Kidney tubule cell (primary cell): ENCODE measurements at regions not wholly inside any gene's neighbourhood (a gene's known extent, or its start where the extent isn't known, plus 50 kb on each side); places are given as distances from the start of the nearest gene placed in this dataset.
"Not testable (repeated sequence)": the region's sequence is repeated elsewhere in the genome, so short reads cannot be mapped to it uniquely, and the experiment has no call there.

ENCODE experiments used
- DNase-seq: peaks from one replicate; pipeline ENCODE4 v3.0.0-alpha.2; 2018; ENCODE audit warnings: low spot score

DNA sequence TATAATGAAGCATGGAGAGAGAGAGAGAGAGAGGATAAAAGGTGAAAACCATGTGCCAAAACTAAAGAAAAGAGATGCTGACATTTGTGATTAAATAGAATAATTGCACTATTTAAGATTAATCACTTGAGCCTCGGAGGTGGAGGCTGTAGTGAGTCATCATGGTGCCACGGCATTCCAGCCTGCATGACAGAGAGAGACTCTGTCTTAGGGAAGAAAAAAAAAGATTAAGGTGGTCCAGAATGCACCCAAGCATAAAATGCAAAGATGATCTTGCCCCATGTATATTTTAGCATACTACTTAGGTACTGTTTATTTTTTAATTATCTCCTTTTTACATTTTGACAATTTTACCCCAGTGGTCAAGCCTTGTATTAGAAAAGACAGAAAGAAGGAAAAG lies 742.5 kb downstream of the SPATA31A1 start:
- DNase-seq, result peak; percentile 22

DNA sequence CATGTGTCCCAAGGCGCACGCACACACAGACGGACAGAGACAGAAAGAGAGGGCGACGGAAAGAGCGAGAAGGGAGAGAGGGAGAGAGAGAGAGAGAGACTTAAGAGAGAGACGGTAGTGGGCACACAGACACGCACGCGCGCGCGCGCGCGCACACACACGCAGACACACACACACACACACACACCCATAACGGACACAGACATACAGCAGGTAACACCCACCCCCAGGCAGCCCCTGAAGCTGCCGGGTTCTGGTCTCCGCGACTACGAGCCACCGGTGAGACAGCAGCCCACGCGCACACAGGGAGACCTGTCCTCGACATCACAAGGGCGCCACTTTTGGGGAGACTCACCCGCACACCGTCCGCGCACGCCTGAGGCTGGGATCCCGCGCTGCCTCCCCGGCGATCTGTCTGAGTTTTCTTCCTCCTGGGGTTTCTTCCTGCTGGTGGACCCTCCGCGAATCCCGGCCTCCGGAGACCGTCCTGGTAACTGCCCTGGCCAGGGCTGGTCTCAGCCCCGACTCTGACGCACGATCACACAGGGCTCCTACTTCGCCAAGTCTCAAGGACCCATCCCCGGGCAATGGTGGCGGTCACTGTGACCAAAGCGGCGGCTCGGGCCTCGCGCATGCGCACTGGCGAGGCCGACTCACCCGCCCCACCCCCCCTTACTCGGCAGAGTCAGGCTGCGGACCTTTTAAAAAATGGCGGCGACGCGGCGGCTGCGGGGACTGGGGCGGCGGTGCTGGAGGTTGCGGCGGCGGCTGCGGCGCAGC lies 750.7 kb downstream of the SPATA31A1 start:
- DNase-seq, result peak; percentile 2

DNA sequence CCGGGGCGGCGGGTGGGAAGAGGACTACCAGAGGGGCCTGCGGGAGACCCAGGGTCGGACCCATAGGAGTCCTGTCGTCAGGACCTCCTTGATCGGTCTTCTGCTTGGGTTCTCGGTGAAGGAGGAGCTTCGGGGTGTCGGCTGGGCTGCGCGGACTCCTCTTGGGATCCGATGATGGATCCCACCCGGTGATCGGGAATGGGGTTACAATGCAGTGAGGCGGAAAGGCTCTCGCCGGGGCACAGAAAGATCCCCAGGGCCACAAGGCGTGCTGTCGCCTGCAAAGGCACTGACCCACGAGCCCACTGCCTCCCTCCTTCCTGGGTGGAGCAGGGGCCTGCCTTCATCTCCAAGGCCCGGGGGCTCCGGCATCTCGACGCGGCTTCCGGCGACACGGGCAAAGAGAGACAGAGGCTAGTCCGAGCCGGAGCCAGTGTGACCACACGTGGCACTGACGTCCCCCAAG lies 751.3 kb downstream of the SPATA31A1 start:
- not testable (repeated sequence) for DNase-seq

DNA sequence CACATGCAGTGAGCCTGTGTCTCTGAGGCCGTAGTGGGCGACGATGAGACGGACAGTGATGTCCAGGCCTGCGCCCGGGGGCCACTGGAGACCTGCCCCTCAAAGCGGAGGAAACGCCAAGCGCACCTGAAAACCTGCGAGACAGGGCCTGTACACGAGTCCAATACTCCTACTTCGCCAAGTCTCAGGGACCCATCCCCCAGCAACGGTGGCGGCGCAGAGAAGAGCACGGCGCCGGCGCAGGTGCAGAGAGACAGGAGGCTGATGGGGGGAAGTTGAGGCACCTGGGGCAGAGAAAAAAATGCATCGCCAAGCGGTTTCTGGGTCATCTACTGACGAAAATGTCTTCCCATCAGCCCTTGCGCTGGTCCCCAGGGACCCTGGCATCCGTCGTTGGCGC lies 751.8 kb downstream of the SPATA31A1 start:
- not testable (repeated sequence) for DNase-seq

DNA sequence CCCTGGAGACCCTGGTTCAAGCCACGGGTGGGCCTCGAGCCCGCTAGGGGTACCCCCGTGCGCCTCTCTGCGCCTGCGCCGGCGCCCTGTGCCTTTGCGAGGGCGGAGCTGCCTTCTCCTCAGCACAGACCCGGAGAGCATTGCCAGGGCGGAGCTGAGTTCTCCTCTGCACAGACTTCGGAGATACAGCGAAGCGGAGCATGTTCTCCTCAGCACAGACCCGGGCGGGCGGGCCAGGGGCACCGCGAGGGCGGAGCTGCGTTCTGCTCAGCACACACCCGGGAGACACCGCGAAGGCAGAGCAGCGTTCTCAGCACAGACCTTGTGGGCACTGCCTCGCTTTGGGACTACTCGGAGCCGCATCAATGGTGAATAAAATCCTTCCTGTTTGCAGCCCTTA lies 753.0 kb downstream of the SPATA31A1 start:
- DNase-seq, result not testable (repeated sequence)

DNA sequence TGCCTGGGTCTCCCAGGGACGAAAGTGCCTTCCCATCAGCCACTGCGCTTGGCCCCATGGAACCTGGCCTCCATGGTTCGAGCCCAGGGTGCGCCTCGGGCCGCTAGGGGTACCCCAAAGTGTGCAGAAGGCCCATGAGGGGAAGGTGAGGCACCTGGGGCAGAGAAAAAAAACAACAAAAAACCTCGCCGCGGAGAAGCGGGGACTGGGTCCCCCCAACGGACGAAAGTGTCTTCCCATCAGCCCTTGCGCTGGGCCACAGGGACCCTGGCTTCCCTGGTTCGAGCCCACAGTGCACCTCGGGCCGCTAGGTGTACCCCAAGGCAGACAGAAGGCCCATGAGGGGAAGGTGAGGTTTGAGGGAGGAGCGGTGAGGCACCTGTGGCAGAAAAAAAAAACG lies 755.3 kb downstream of the SPATA31A1 start:
- not testable (repeated sequence) for DNase-seq

DNA sequence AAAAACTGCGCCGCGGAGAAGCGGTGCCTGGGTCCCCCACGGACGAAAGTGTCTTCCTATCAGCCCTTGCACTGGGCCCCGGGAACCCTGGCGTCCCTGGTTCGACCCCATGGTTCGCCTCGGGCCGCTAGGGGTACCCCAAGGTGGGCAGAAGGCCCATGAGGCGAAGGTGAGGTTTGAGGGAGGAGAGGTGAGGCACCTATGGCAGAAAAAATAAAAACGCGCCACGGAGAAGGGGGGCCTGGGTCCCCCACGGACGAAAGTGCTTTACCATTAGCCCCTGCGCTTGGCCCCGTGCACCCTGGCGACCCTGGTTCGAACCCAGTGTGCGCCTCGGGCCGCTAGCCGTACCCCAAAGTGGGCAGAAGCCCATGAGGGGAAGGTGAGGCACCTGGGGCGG lies 756.1 kb downstream of the SPATA31A1 start:
- not testable (repeated sequence) for DNase-seq

DNA sequence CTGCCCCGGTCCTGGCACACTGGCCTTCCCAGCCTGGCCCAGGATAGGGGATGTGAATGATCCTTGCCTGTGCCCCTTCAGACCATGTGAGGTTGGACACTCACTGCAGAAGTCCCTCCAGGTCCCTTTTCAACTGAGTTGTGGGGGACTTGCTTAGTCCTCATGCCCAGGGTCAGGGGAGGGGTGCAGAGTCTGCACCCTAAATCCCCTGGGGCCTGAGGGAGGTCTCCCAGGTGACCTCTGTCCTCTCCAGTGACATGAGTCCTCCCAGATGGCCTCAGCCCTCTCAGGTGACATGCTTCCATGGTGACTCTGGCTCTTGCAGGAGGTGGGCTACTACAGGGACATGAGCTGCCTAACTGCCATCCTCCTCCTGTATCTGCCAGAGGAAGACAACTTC lies 775.1 kb downstream of the SPATA31A1 start:
- DNase-seq, result not testable (repeated sequence)

DNA sequence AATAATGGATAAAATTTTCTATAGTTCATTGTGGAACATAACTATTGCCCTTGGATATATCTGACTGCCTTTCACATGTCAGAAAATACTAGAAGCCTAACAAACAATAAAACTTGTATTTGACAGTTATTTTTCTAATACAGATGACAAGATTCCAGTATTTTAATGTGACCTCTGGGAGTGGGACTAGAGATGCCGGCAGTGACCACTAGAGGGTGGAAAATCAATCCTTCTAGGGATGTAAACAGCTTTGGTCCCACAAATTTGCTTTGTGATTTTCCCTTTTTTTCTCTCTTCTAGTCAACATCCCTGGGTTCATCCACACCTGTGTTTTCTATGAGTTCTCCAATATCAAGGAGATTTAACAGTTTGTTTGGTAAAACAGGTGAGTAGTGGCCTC lies 813.7 kb downstream of the SPATA31A1 start:
- not testable (repeated sequence) for DNase-seq

DNA sequence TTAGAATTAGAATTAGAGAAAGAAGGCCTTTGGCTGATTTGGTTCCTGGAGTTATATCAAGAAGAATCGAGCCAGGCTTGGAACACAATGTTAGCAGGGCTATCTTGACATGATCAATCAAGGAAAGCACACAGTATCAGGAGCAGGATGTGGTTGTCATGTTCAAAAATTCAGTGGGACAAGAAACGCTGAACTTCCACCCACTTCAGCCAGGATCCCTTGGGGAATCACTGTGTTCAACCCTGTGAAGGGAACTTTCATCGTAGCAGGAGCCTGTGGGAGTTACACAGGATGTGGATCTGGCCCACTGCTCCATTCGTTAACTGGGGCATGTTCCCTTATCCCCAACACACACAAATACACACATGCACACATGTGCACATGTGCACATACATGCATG lies 817.8 kb downstream of the SPATA31A1 start:
- DNase-seq, result not testable (repeated sequence)

DNA sequence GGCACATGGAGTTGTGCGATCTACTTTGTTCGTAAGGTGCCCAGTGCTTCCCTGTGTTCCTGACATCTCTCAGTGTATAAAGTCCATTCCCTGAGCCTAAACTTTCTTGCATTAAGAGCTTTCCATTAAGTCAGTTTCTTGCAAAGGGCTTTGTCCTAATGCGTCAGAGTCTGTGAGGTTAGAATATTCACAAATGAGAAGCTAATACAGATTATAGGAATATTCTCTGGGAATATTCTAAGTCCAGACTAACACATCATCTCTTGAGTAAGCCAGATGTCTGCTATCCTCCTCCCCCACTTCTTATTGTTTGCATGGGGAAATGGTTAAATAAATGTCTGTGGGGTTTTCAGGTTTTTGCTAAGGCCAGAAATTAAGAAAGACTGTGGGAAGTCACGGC lies 818.6 kb downstream of the SPATA31A1 start:
- DNase-seq, result not testable (repeated sequence)

DNA sequence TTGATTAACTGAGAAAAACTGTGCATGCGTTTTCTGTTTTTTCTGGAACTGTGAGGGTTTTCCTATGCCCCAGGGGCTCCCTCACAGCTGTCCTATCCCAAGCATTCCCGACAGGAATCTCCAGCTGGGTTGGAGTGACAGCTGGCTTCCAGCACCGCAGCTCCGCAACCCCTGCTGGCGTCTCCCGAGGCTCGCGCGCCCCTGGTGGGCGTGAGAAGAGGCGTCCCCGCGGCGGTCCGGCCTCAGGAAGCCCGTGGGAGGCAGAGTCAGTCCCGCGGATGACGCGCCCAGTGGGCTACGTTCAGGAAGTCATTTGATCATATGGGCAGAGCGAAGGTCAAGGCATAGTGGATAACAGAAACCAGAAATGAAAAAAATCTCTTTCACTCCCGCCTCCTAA lies 821.9 kb downstream of the SPATA31A1 start:
- not testable (repeated sequence) for DNase-seq

DNA sequence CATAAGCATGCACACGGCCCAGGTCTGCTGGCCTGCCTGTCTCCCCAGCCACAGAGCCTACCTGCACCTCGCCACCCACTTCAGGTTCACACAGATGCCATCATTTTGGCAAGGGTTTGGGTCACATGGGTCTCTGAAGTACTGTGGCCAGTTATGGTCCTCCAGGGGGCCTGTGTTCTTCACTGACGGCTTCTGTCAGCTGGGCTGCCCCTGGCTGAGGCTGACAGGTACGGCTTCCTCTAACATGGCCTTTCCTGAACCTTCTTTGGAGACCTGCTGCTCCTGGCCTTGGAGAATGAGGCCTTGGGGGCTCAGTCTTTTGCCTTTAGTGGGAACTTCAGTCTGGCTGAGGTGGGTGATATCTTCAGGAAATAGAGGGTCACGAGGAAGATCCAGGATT lies 835.9 kb downstream of the SPATA31A1 start:
- not testable (repeated sequence) for DNase-seq

DNA sequence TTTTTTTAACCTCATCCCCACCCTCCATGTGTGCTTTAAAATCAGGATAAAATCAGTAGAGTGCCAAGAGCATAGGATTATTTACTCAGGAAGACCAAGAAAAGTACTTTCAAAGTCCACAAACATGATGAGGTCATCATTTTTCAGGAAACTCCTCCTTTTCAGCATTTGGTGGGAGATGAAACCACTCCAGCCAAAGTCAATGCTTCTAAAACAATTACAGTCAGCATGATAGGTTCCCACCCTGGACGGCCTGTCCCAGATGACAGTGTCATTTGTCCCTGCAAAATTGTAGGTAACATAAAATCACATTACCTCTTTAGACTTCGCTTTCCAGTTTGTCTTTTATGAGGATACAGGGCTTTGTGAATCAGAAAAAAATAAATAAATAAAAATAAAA lies 836.7 kb downstream of the SPATA31A1 start:
- DNase-seq, result not testable (repeated sequence)

DNA sequence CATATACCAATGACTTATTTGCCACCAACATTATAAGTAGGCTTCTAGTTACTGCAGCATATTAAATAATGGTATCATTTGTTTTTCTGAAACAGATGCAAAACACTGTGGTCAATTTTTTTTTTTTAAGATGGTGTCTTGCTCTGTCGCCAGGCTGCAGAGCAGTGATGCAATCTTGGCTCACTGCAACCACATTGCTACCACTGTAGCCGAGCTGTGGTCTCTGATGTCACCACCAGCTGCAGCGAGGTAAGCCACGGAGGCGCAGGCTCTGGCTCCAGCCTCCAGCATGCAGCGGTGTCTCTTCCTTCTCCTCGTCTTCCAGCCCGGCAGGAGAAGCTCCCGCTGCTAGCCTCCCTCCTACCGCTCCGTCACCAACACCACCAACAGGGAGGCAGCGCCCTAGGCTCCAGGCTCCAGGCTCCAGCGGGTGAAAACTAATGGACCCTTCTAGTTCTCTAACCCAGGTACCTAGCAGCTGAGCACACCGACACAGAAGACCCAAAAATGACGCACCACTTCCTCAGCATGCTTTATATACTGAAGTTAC lies 840.8 kb downstream of the SPATA31A1 start:
- DNase-seq, result not testable (repeated sequence)

DNA sequence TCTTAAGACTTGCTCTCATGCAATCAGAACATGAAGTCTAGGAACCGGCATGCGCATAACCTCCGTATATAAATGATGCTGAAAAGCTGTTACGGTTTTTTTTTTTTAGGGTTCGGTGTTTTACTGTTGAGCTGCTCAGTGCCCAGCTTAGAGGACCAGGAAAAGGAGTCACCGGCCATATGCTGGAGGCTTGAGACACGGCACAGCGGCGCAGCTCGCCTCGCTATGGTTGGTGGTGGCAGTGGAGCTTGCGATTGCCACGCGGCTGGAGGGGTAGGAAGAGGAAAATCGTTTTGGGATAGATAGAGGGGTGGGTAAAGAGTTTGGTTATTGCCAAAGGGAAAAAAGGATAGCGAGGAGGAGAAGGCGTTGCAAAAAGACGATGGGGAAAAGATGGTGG lies 841.3 kb downstream of the SPATA31A1 start:
- DNase-seq, result not testable (repeated sequence)

DNA sequence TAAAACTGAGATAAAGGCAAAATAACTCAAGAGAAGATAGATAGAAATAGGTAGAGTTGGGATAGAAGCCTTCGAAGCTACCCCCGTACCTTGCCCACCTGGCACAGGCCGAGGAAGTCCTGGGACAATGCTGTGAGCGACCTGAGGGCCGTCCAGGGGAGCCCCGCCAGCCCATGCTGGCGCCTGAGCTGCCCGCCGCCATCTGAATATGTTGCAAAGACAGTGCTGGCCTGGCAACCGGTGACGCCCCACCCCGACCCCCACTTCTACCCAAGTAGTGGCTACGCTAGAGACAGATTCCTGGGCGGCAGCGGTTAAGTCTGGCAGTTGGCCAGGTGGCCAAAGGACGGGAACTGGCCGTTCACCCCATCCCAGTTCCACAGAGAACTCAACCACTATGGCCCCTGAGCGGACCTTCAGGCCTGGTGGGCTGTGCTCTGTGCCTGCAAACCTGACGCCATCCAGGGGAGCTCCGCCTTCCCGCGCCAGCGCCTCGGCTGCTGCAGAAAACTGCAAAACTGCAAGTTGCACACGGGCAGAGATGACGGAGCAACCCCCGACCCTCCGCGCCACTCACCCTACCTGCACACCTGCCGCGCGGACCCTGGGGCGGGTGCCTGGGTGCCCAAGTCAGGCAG lies 866.2 kb downstream of the SPATA31A1 start:
- DNase-seq, result not testable (repeated sequence)

DNA sequence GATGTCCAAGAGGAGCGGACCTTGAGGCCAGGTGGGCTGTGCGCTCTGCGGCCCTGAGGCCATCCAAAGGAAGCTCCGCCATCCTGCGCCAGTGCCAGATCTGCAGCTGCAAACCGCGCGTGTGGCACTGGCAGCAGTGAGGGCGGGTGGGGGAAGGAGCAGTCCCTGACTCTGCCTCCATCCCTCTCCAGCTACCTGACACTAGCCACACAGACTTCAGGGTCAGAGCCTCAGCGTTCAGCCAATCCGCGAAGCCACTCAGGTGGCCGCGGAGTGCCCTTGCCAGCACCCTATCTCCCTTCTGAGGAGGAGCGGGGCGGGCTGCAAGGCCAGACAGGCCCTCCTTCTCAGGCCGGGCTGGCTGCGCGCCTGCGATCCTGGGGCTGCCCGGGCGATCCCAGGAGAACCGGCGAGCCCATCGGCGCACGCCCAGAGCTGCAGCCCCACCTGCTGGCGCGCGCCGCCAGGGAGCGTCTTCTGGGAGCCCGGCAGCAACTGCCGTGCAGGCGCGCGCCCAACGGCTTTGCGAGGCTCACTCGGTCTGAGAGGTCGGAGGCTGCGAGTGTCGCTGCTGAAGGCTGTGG lies 867.2 kb downstream of the SPATA31A1 start:
- not testable (repeated sequence) for DNase-seq

DNA sequence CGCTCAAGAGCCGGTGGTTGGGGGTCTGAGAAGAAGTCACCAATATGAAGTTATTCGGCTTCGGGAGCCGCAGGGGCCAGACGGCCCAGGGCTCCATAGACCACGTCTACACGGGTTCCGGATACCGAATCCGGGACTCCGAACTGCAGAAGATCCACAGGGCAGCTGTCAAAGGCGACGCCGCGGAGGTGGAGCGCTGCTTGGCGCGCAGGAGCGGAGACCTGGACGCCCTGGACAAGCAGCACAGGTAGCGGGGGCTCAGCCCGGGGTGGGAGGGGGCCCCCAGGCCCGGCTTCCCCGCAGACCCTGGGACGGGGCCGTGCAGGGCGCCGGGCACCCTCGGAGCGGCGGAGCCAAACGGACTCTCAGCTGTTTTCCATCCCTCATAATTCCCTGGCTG lies 867.9 kb downstream of the SPATA31A1 start:
- not testable (repeated sequence) for DNase-seq
